Hepatocyte (in vitro differentiated cells): ENCODE measurements at regions not wholly inside any gene's neighbourhood (a gene's known extent, or its start where the extent isn't known, plus 50 kb on each side); places are given as distances from the start of the nearest gene placed in this dataset.
"Not testable (repeated sequence)": the region's sequence is repeated elsewhere in the genome, so short reads cannot be mapped to it uniquely, and the experiment has no call there.

ENCODE experiments used
- DNase-seq: peaks from one replicate; pipeline ENCODE4 v3.0.0-alpha.2; 2016; ENCODE audit warnings: low spot score
- H2AFZ ChIP-seq: fragments of 200-600 bp; sonication (generic); 2 replicates; pipeline ENCODE4 v1.6.0; 2016; ENCODE audit warnings: antibody characterized with exemption, mild to moderate bottlenecking
- H3K27ac ChIP-seq: fragments of 200-600 bp; sonication (generic); 2 replicates; pipeline ENCODE4 v1.5.1; 2016; ENCODE audit warnings: mild to moderate bottlenecking
- H3K27me3 ChIP-seq: fragments of 200-600 bp; sonication (generic); 2 replicates; pipeline ENCODE4 v1.6.1; 2016
- H3K36me3 ChIP-seq: fragments of 200-600 bp; sonication (generic); replicated peaks from 2 replicates; pipeline ENCODE4 v1.5.1; 2016; ENCODE audit warnings: low read depth; ENCODE audit not compliant: insufficient read depth
- H3K4me1 ChIP-seq: fragments of 200-600 bp; sonication (generic); 2 replicates; pipeline ENCODE4 v1.5.1; 2016; ENCODE audit warnings: mild to moderate bottlenecking, moderate library complexity; ENCODE audit not compliant: insufficient read depth
- H3K4me2 ChIP-seq: fragments of 200-600 bp; sonication (generic); 2 replicates; pipeline ENCODE4 v1.6.0; 2016
- H3K4me3 ChIP-seq: fragments of 200-600 bp; sonication (generic); 2 replicates; pipeline ENCODE4 v1.5.1; 2016; ENCODE audit warnings: mild to moderate bottlenecking
- H3K79me2 ChIP-seq: fragments of 200-600 bp; sonication (generic); 2 replicates; pipeline ENCODE4 v1.6.0; 2017; ENCODE audit warnings: mild to moderate bottlenecking
- H3K9me2 ChIP-seq: fragments of 200-600 bp; sonication (generic); replicated peaks from 2 replicates; pipeline ENCODE4 v1.6.0; 2017; ENCODE audit warnings: mild to moderate bottlenecking; ENCODE audit not compliant: insufficient read depth
- H3K9me3 ChIP-seq: fragments of 200-600 bp; sonication (generic); 2 replicates; pipeline ENCODE4 v1.5.1; 2016; ENCODE audit warnings: low read depth, mild to moderate bottlenecking
- H4K20me1 ChIP-seq: fragments of 200-600 bp; sonication (generic); 2 replicates; pipeline ENCODE4 v1.6.0; 2016; ENCODE audit warnings: mild to moderate bottlenecking; ENCODE audit not compliant: insufficient read depth, poor library complexity, severe bottlenecking
- EZH2 ChIP-seq: fragments of 200-600 bp; sonication (generic); IDR thresholded peaks from 2 replicates; pipeline ENCODE4 v1.6.1; 2016; ENCODE audit warnings: antibody characterized with exemption, mild to moderate bottlenecking, borderline replicate concordance
- EZH2phosphoT487 ChIP-seq: fragments of 200-600 bp; sonication (generic); IDR thresholded peaks from one replicate; pipeline ENCODE4 v1.6.1; 2018; ENCODE audit warnings: antibody characterized with exemption, mild to moderate bottlenecking, low read depth, moderate library complexity; ENCODE audit not compliant: unreplicated experiment, severe bottlenecking
- WGBS: methylation state at CpG from one replicate; pipeline ENCODE4 v1.1.6; 2016; ENCODE audit warnings: low lambda C conversion rate; ENCODE audit errors: missing lambda C conversion rate; 5-methylcytosine and 5-hydroxymethylcytosine counted together
- TF ChIP-seq, protein P1 (sequence below): fragments of 200-600 bp; sonication (generic); IDR thresholded peaks from 2 replicates; pipeline ENCODE4 v1.5.1; 2016; ENCODE audit warnings: antibody characterized with exemption, mild to moderate bottlenecking; ENCODE audit not compliant: poor library complexity

- Histone ChIP-seq H4K20me1 (no peaks in the 10 kb centered on the region), H3K27ac (no peak overlapping the region), H2AFZ (no peak overlapping the region), H3K4me2 (no peak overlapping the region), H3K27me3 (no peaks in the 10 kb centered on the region), H3K9me2 (no peaks in the 10 kb centered on the region), H3K79me2 (no peaks in the 10 kb centered on the region), H3K9me3 (no peaks in the 10 kb centered on the region), H3K36me3 (no peaks in the 10 kb centered on the region), H3K4me1 (no peaks in the 10 kb centered on the region), H3K4me3 (no peak overlapping the region)
- DNase-seq = no peak
- WGBS = 74% methylated on average over 5 of the region's 5 CpGs
- TF ChIP-seq EZH2phosphoT487 (no peak), EZH2 (no peak)
- TF ChIP-seq, protein P1, sequence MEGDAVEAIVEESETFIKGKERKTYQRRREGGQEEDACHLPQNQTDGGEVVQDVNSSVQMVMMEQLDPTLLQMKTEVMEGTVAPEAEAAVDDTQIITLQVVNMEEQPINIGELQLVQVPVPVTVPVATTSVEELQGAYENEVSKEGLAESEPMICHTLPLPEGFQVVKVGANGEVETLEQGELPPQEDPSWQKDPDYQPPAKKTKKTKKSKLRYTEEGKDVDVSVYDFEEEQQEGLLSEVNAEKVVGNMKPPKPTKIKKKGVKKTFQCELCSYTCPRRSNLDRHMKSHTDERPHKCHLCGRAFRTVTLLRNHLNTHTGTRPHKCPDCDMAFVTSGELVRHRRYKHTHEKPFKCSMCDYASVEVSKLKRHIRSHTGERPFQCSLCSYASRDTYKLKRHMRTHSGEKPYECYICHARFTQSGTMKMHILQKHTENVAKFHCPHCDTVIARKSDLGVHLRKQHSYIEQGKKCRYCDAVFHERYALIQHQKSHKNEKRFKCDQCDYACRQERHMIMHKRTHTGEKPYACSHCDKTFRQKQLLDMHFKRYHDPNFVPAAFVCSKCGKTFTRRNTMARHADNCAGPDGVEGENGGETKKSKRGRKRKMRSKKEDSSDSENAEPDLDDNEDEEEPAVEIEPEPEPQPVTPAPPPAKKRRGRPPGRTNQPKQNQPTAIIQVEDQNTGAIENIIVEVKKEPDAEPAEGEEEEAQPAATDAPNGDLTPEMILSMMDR = no peak
Observed at GRCh38 chr18:1784113-1784512, 787.2 kb downstream of the METTL4 start.

DNA sequence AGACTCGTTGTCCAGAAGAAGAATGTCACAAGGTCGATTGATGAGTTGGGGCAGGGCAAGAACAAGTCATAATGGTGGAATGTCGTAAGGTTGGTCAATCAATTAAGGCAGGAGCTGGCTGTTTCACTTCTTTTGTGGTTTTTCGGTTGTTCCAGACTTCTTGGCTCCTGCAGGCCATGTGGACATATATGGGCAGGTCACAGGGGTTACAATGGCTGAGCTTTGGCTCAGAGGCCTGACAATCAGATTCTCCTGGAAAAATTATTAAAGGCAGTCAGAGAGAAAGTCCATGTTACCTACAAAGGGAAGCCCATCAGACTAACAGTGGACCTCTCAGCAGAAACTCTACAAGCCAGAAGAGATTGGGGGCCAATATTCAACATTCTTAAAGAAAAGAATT lies 785.3 kb downstream of the METTL4 start:
- not testable (repeated sequence) for H3K27ac ChIP-seq, H3K27me3 ChIP-seq, H3K36me3 ChIP-seq, DNase-seq, H2AFZ ChIP-seq, H3K4me3 ChIP-seq, H3K4me2 ChIP-seq, H3K4me1 ChIP-seq, H4K20me1 ChIP-seq, H3K79me2 ChIP-seq, H3K9me2 ChIP-seq, H3K9me3 ChIP-seq
- WGBS = 88% methylated on average over 4 of the region's 4 CpGs

- 47% methylated on average over 3 of the region's 3 CpGs for WGBS
- Histone ChIP-seq H3K4me1 (no peaks in the 10 kb centered on the region), H3K4me2 (no peak overlapping the region), H3K79me2 (no peaks in the 10 kb centered on the region), H3K36me3 (no peaks in the 10 kb centered on the region), H3K4me3 (no peak overlapping the region), H3K27ac (no peak overlapping the region), H3K27me3 (no peaks in the 10 kb centered on the region), H2AFZ (no peak overlapping the region), H4K20me1 (no peaks in the 10 kb centered on the region), H3K9me2 (no peaks in the 10 kb centered on the region), H3K9me3 (no peaks in the 10 kb centered on the region)
- no peak for DNase-seq
- TF ChIP-seq, protein P1 = no peak
- TF ChIP-seq EZH2 = no peak
- no peak for TF ChIP-seq EZH2phosphoT487
Observed at GRCh38 chr18:1796636-1797035, 774.7 kb downstream of the METTL4 start.

DNA sequence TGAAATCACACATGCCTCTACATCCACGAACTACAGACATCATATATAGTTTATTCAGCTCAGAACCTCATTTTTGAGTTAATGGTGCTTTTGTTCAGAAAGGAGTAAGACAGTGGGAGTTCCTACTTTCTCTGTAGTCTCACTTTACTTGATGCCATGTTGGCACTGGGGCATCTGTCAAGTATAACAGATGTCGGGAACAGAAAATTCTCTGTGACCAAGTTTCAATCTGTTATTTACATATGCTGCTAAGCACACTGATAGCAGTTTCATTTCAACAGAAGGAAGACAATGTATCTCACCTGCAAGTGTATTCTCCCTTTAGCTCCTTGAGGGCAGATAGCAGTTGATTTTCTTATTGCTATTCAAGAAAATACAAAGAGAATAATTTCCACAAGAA lies 774.1 kb downstream of the METTL4 start:
- H3K27me3 ChIP-seq = no peaks in the 10 kb centered on the region
- TF ChIP-seq EZH2 (no peak), EZH2phosphoT487 (no peak)
- TF ChIP-seq, protein P1 = no peak
- no peak overlapping the region for H3K4me3 ChIP-seq
- no peaks in the 10 kb centered on the region for H3K4me1 ChIP-seq
- no peaks in the 10 kb centered on the region for H3K36me3 ChIP-seq
- no peak overlapping the region for H2AFZ ChIP-seq
- H4K20me1 ChIP-seq = no peaks in the 10 kb centered on the region
- no peaks in the 10 kb centered on the region for H3K9me3 ChIP-seq
- no peak for DNase-seq
- no peaks in the 10 kb centered on the region for H3K79me2 ChIP-seq
- WGBS = 58% methylated on average over 2 of the region's 2 CpGs
- no peaks in the 10 kb centered on the region for H3K9me2 ChIP-seq
- no peak overlapping the region for H3K27ac ChIP-seq
- H3K4me2 ChIP-seq = no peak overlapping the region
